HG02938 (cell line): ENCODE measurements at regions not wholly inside any gene's neighbourhood (a gene's known extent, or its start where the extent isn't known, plus 50 kb on each side); places are given as distances from the start of the nearest gene placed in this dataset.
"Not testable (repeated sequence)": the region's sequence is repeated elsewhere in the genome, so short reads cannot be mapped to it uniquely, and the experiment has no call there.

Experiments used
- ATAC-seq: cut with Tn5 transposase; IDR thresholded peaks from one replicate; pipeline ENCODE4 v1.9.1; 2021; ENCODE audit warnings: mild to moderate bottlenecking, moderate library complexity; ENCODE audit not compliant: unreplicated experiment

DNA sequence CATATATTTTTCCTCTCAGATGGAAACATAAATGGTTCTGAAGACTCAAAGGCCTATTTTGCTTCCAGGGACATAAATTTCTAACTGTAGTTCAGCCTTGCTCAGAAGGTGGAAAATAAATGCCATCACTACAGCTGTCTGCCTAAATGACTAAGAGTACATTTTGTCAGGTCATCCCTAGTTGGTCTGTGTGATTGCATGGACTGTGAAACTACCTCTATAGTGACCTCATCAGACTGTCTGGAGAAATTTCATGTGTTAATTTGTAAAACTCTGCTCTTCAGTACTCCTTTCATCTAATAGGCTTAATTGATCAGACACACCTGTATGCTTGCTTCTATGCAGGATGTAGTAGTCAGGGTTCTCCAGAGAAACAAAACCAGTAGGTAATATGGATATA lies 886.9 kb downstream of the AMY1C start:
- ATAC-seq: peak; percentile 82

GRCh38 chr1:104646233-104646632 lies 896.5 kb downstream of the AMY1C start:
- ATAC-seq: no peak

DNA sequence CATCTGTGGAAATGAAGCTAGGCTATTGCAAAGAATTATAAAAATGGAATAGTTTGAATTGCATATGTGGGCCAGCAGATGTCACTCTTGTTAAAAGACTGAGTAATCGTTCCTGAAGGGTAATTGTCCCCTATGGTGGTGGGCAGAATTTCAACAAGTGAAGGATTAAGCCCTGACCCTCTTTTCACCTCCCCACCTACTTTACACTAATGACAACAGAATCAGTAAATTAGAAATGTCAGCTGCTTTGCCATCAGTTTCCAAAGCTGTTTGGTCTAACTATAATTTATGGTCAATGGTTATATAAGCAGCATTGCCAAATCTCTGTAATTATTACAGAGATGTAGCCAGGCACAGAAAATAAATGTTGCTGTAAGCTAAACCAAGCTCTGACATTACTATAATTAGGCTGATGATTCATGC lies 898.6 kb downstream of the AMY1C start:
- ATAC-seq: peak; percentile 79

DNA sequence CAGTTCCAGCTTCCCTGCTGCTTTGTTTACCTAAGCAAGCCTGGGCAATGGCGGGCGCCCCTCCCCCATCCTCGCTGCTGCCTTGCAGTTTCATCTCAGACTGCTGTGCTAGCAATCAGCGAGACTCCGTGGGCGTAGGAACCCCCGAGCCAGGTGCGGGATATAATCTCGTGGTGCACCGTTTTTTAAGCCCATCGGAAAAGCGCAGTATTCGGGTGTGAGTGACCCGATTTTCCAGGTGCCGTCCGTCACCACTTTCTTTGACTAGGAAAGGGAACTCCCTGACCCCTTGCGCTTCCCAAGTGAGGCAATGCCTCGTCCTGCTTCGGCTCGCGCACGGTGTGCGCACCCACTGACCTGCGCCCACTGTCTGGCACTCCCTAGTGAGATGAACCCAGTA lies 914.7 kb downstream of the AMY1C start:
- ATAC-seq: not testable (repeated sequence)

- ATAC-seq: no peak
Observed at GRCh38 chr1:104665300-104665699, 915.6 kb downstream of the AMY1C start.

DNA sequence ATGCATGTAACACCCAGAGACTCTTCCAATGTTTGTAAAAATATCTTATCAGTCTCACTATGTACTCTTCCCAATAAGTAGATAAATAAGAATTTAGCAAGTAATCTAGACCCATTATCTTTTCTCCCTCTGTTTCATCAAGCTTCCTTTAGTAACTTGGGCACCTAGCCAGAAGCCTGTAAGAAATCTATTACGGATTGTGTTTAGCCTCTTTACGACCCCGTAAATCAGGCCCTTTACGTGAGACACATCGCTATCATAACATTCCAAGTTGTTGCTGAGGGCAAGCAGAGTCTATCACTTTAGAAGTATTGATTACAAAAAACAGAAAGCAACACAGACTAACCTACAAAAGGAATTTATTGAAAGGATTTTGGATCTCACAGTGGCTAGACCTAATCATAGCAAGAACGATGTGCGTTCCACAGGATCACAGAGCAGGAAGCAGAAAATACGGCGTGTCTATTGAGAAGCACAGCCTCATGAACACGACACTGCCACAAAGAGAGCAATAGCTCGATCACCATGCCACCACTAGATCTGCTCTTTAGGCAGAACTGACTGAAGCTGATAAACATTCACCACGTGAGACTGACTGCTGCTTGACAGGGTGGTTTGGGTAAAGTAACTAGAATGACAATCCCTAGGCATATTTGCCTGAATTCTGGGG lies 922.1 kb downstream of the AMY1C start:
- no peak for ATAC-seq

GRCh38 chr1:104699433-104699832 lies 949.7 kb downstream of the AMY1C start:
- ATAC-seq: peak; percentile 68

GRCh38 chr1:104702731-104703130 lies 953.0 kb downstream of the AMY1C start:
- ATAC-seq: no peak

DNA sequence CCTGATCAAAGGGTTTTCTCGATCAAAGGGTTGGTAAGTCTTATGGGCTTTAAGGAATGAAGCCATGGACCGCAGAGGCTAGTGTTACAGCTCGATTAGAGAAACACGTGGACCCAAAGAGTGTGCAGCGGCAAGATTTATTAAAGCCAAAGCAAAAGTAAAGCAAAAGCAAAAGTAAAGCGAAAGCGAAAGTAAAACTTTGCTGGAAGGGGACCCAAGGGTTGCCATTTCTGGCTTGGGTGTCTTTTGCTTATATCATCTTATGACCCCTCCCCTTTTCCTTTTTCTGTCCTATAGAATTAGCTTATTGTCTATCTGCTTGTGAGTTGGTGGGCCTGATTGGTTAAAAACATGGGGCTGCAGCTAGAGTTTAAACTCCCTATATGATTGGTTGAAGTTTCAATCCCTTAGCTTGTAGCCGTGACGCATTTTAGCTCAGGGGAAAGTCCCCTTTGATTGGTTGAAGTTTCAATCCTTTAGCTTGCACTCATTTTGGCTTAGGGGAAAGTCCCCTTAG lies 957.0 kb downstream of the AMY1C start:
- peak; percentile 58 for ATAC-seq

DNA sequence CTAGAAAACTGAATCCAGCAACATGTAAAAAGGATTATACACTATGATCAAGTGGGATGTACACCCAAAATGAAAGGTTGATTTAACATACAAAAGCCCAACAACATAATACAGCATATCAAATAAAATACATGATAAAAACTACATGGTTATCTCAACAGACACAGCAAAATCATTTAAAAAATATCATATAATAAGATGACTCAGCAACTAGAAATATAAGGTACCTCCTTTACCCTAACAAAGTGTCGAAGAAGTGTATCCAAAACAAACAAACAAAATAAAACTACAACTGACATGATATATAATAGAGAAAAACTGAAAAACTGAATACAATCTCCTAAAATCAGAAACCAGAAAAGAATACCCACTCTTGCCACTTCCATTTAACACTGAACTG lies 969.1 kb downstream of the AMY1C start:
- ATAC-seq: no peak

DNA sequence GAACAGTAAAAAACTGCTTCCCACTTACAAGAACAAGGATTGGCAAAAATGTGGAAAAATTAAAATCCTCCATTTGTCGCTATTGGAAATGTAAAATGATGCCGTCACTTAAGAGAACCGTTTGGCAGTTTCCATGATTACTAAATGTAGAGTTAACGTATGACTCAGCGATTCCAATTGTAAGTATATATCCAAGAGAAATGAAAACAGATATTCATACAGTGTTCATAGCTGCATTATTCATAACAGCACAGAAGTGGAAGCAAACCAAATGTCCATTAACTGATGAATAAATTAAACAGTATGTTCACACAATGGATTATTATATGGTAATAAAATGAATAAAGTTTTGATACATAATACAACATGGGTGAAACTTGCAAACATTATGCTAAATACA lies 971.0 kb downstream of the AMY1C start:
- no peak for ATAC-seq

- no peak for ATAC-seq
Observed at GRCh38 chr1:104726917-104727316, 977.2 kb downstream of the AMY1C start.

DNA sequence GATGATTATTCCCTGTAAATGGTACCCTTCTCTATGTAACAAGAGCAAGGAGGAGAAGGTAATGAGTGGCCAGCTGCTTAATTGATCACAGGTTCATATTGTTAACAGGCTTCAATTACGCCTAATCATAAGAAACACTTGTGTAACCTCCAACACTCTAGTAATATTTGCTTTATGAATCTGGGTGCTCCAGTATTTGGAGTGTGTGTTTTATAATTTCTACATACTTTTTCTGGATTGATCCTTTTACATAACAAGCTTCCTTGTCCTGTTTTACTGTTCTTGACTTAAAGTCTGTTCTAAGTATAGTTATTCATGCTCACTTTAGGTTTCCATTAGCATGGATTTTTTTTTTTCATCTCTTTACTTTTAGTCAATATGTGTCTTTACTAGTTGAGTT lies 984.2 kb downstream of the AMY1C start:
- no peak for ATAC-seq

GRCh38 chr1:104745875-104746274 lies 996.2 kb downstream of the AMY1C start:
- no peak for ATAC-seq

GRCh38 chr1:104746994-104747393 lies 997.3 kb downstream of the AMY1C start:
- peak; percentile 86 for ATAC-seq

GRCh38 chr1:104760017-104760416 lies 1010.3 kb downstream of the AMY1C start:
- ATAC-seq: peak; percentile 92

- no peak for ATAC-seq
Observed at GRCh38 chr1:104761961-104762570, 1012.4 kb downstream of the AMY1C start.

DNA sequence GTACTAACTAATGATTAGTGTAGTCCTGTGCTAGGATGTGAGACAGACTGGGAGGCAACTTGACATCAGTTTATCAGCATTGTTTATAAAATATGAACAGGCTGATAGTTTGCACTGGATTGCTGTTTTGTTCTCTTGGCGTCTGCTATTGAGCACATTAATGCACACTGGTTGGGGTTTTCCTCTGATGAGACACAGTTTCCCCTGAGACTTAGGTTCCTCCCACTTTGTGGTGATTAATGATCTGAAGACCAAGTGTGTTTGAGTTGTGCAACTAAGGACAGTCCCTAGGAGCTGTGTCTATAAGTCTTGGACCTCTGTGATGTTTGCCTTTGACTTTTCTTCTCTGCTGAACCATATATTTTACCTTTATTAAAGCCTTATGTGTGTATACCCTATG lies 1015.4 kb downstream of the AMY1C start:
- ATAC-seq: peak; percentile 72

GRCh38 chr1:104768466-104768865 lies 1018.8 kb downstream of the AMY1C start:
- peak; percentile 83 for ATAC-seq

- peak; percentile 72 for ATAC-seq
Observed at GRCh38 chr1:104780470-104781078, 1030.9 kb downstream of the AMY1C start.

GRCh38 chr1:104785575-104786187 lies 1036.0 kb downstream of the AMY1C start:
- ATAC-seq: peak; percentile 51
